GM12891 (cell line): ENCODE measurements at regions not wholly inside any gene's neighbourhood (a gene's known extent, or its start where the extent isn't known, plus 50 kb on each side); places are given as distances from the start of the nearest gene placed in this dataset.

ENCODE experiments used
- DNase-seq: peaks from one replicate; pipeline ENCODE4 v3.0.0; 2011; ENCODE audit warnings: low spot score; ENCODE audit not compliant: insufficient read length
- FAIRE-seq: peaks from 2 replicates; lab custom pipeline; 2011; peaks lifted over from hg19 to GRCh38; lab: Jason Lieb, UNC
- PAX5 ChIP-seq: IDR thresholded peaks from 2 replicates; pipeline ENCODE4 v1.6.1; 2011; ENCODE audit warnings: low read length, moderate library complexity, mild to moderate bottlenecking; ENCODE audit not compliant: insufficient read depth, severe bottlenecking
- POLR2A ChIP-seq: IDR thresholded peaks from 2 replicates; pipeline ENCODE4 v1.6.1; 2011; ENCODE audit warnings: low read depth, low read length, control low read depth
- POLR2AphosphoS5 ChIP-seq: IDR thresholded peaks from 2 replicates; pipeline ENCODE4 v1.6.1; 2011; ENCODE audit warnings: low read depth, low read length, control low read depth
- POU2F2 ChIP-seq: IDR thresholded peaks from 2 replicates; pipeline ENCODE4 v1.6.1; 2011; ENCODE audit warnings: low read depth, mild to moderate bottlenecking, control low read depth, low read length, moderate library complexity
- SPI1 ChIP-seq: IDR thresholded peaks from 2 replicates; pipeline ENCODE4 v1.6.1; 2011; ENCODE audit warnings: low read depth, low read length, control low read depth
- TAF1 ChIP-seq: IDR thresholded peaks from 2 replicates; pipeline ENCODE4 v1.6.1; 2011; ENCODE audit warnings: low read depth, low read length, control low read depth

GRCh38 chr12:3432868-3433267 is 58.1 kb upstream of the PRMT8 start:
- FAIRE-seq (no peak), DNase-seq (no peak)
- TF ChIP-seq TAF1 (no peak), SPI1 (no peak), PAX5 (no peak), POLR2AphosphoS5 (no peak), POU2F2 (no peak)

DNA sequence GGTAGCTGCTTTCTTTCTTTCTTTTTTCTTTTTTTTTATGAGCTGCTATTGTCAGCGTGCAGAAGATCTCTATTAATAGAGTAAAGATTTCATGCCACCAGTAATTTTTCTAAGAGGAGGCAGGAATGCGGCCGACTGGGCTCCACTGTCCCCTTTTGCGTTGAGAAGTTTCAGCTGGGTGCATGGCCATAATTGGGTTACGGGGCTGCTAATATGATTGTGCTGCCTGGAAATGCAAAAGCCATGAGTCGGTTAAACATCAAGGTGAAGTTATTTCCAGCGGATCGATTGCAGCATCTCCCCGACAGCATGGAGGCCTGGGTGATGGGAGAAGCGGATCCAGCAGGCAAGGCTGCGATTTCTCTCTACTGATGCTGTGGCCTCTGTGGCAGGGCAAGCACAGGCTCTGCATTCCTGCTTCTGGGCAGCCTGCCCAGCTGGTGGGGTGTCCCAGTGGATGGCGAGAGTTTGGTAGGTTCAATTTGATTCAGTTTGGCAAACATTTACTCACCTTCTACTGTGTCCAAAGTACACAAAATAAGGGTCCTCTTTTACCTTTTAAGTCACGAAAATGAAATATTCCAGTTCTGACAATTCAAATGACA is 54.4 kb upstream of the PRMT8 start:
- TF ChIP-seq TAF1 (no peak), POLR2A (no peak), PAX5 (no peak), SPI1 (no peak)
- DNase-seq (no peak), FAIRE-seq (no peak)

GRCh38 chr12:3437986-3438385 is 53.0 kb upstream of the PRMT8 start:
- no peak for DNase-seq
- TF ChIP-seq POLR2AphosphoS5 = no peak
- TF ChIP-seq PAX5 = no peak
- no peak for TF ChIP-seq POLR2A
- TF ChIP-seq POU2F2 = no peak
- TF ChIP-seq TAF1 = no peak
- TF ChIP-seq SPI1 = no peak
- no peak for FAIRE-seq

- no peak for TF ChIP-seq POU2F2
- no peak for TF ChIP-seq POLR2AphosphoS5
- no peak for TF ChIP-seq POLR2A
- no peak for TF ChIP-seq SPI1
- no peak for TF ChIP-seq PAX5
- no peak for TF ChIP-seq TAF1
- DNase-seq = no peak
- no peak for FAIRE-seq
Observed at GRCh38 chr12:3438401-3438800, 52.6 kb upstream of the PRMT8 start.
